Spleen (tissue), 11 donors: ENCODE measurements at regions not wholly inside any gene's neighbourhood (a gene's known extent, or its start where the extent isn't known, plus 50 kb on each side); places are given as distances from the start of the nearest gene placed in this dataset.

Experiments used
- DNase-seq: peaks from one replicate; pipeline ENCODE4 v3.0.0-alpha.2; 2020
- H3K27ac ChIP-seq, 8 donors: fragments of 200-600 bp; sonication (generic) in 7 of 8; 1 replicate in 4 of 8; 2 replicates in 4 of 8; pipeline versions ENCODE4 v1.5.0 to v1.8.0; 2016 to 2021; ENCODE audit warnings: inconsistent platforms in 4 of 8, mild to moderate bottlenecking in 4 of 8, moderate library complexity in 1 of 8
- H3K27me3 ChIP-seq, 7 donors: fragments of 200-600 bp; sonication (generic) in 6 of 7; replicated peaks in 1 of 7; 1 replicate in 4 of 7; 2 replicates in 3 of 7; pipeline versions ENCODE4 v1.5.0 to v1.8.0; 2016 to 2021; ENCODE audit warnings: inconsistent platforms in 3 of 7, mild to moderate bottlenecking in 1 of 7
- H3K36me3 ChIP-seq, 6 donors: fragments of 200-600 bp; sonication (generic) in 5 of 6; 1 replicate in 4 of 6; 2 replicates in 2 of 6; pipeline versions ENCODE4 v1.5.0 to v1.8.0; 2016 to 2021; ENCODE audit warnings: inconsistent platforms in 2 of 6
- H3K4me1 ChIP-seq, 6 donors: fragments of 200-600 bp; sonication (generic) in 5 of 6; 1 replicate in 3 of 6; 2 replicates in 3 of 6; pipeline versions ENCODE4 v1.5.0 to v1.8.0; 2016 to 2021; ENCODE audit warnings: inconsistent platforms in 3 of 6
- H3K4me3 ChIP-seq, 8 donors: fragments of 200-600 bp; sonication (generic) in 7 of 8; 1 replicate in 4 of 8; 2 replicates in 4 of 8; pipeline versions ENCODE4 v1.5.0 to v1.8.0; 2016 to 2021; ENCODE audit warnings: inconsistent platforms in 4 of 8, mild to moderate bottlenecking in 4 of 8, moderate library complexity in 2 of 8
- H3K9me3 ChIP-seq, 8 donors: fragments of 200-600 bp; sonication (generic) in 7 of 8; 1 replicate in 4 of 8; 2 replicates in 4 of 8; pipeline versions ENCODE4 v1.5.0 to v1.8.0; 2016 to 2021; ENCODE audit warnings: inconsistent platforms in 4 of 8
- CTCF ChIP-seq, 11 experiments: fragments of 200-600 bp in 7 of 11; fragments of 450-650 bp in 4 of 11; sonication (generic) in 4 of 11; IDR thresholded peaks in 8 of 11; conservative IDR thresholded peaks in 3 of 11; 1 replicate in 7 of 11; 2 replicates in 4 of 11; pipeline versions ENCODE4 v1.4.0 to v1.8.0; 2016 to 2021; ENCODE audit warnings: antibody characterized with exemption in 11 of 11, inconsistent platforms in 4 of 11, mild to moderate bottlenecking in 1 of 11
- POLR2A ChIP-seq, 3 donors: fragments of 450-650 bp; IDR thresholded peaks; one replicate each; pipeline ENCODE4 v1.5.1; 2017; ENCODE audit warnings: antibody characterized with exemption in 3 of 3, mild to moderate bottlenecking in 1 of 3
- POLR2AphosphoS5 ChIP-seq, 3 donors: sonication (generic); formaldehyde crosslinking; IDR thresholded peaks; one replicate each; pipeline ENCODE4 v1.5.1; 2017; ENCODE audit warnings: antibody characterized with exemption in 3 of 3
- WGBS, 5 donors: extraction: QIAGEN DNeasy Blood & Tissue Kit in 3 of 5; methylation state at CpG; one replicate each; pipeline versions ENCODE4 v1.1.5 to v1.1.7; 2013 to 2018; 5-methylcytosine and 5-hydroxymethylcytosine counted together
- intact Hi-C: fragments of 100-400 bp; cut with DNase I; formaldehyde crosslinking; loops from one replicate; pipeline ENCODE4 v1.15.0; 2023; ENCODE audit warnings: low total_unique reads
- donor health status: healthy with polysubstance abuse.
- donor health status: DM: no; HTN: no; CAD: no; lungs with moderate emphysema.
- donor health status: DM: no; HTN: no; CAD: no.
- donor health status: Bipolar disorder and iron deficiency.
- donor health status: healthy.
- donor health status: DM: no; HTN: no; CAD: no.
- donor health status: DM: yes; HTN: yes; CAD: no.

- DNase-seq, result no peak
- H3K27ac ChIP-seq, result no peak overlapping the region
- 65 to 92% (median 81%) methylated on average over 1 of the region's 1 CpG for WGBS, 5 donors
- intact Hi-C loops, result no loop called here
- H3K27me3 ChIP-seq, result no peaks in the 10 kb centered on the region
- H3K4me3 ChIP-seq, result no peak overlapping the region
- peaks cover 0 to 26% (median 5%) of the 10 kb centered on the region in 6 donors for H3K4me1 ChIP-seq
- no peaks in the 10 kb centered on the region for H3K9me3 ChIP-seq
- H3K36me3 ChIP-seq, result no peaks in the 10 kb centered on the region
- TF ChIP-seq POLR2AphosphoS5 (IDR thresholded peaks at IDR 0.05) (no peak), CTCF (IDR thresholded peaks at IDR 0.05 in 8 of 11, conservative IDR thresholded peaks at IDR 0.05 in 3 of 11) (no peak), POLR2A (IDR thresholded peaks at IDR 0.05) (no peak)
These were observed 468.3 kb upstream of the CBLB start for GRCh38 chr3:106337116-106337515.

- no peaks in the 10 kb centered on the region for H3K9me3 ChIP-seq
- 66 to 83% (median 74%) methylated on average over 5 of the region's 5 CpGs for WGBS, 5 donors
These were observed 469.9 kb upstream of the CBLB start for GRCh38 chr3:106338582-106339214.

GRCh38 chr3:106339551-106339950, 470.7 kb upstream of the CBLB start:
- no peaks in the 10 kb centered on the region for H3K9me3 ChIP-seq
- H3K36me3 ChIP-seq, result no peaks in the 10 kb centered on the region
- 75 to 88% (median 83%) methylated on average over 5 of the region's 5 CpGs for WGBS, 5 donors
- H3K4me1 ChIP-seq, result peaks cover 0 to 15% (median 0%) of the 10 kb centered on the region in 6 donors
- H3K4me3 ChIP-seq, result no peak overlapping the region
- no peak overlapping the region for H3K27ac ChIP-seq
- DNase-seq, result no peak
- no peak for TF ChIP-seq POLR2A (IDR thresholded peaks at IDR 0.05)
- no peak for TF ChIP-seq CTCF (IDR thresholded peaks at IDR 0.05 in 8 of 11, conservative IDR thresholded peaks at IDR 0.05 in 3 of 11)
- TF ChIP-seq POLR2AphosphoS5 (IDR thresholded peaks at IDR 0.05), result no peak
- H3K27me3 ChIP-seq, result no peaks in the 10 kb centered on the region
- intact Hi-C loops, result no loop called here

More at GRCh38 chr3:106338582-106339214, 469.9 kb upstream of the CBLB start:
- H3K27me3 ChIP-seq, result no peaks in the 10 kb centered on the region
- H3K27ac ChIP-seq, result peak overlapping the region in 1 of 8 donors; percentile 25
- DNase-seq, result no peak
- H3K36me3 ChIP-seq, result no peaks in the 10 kb centered on the region
- no peak for TF ChIP-seq POLR2A (IDR thresholded peaks at IDR 0.05)
- H3K4me3 ChIP-seq, result no peak overlapping the region
- intact Hi-C loops, result no loop called here
- H3K4me1 ChIP-seq, result peaks cover 0 to 24% (median 5%) of the 10 kb centered on the region in 6 donors

- intact Hi-C loops, result no loop called here
- Histone ChIP-seq H3K36me3 (no peaks in the 10 kb centered on the region), H3K27ac (no peak overlapping the region), H3K4me1 (peaks cover 0 to 12% (median 0%) of the 10 kb centered on the region in 6 donors), H3K4me3 (no peak overlapping the region), H3K9me3 (no peaks in the 10 kb centered on the region), H3K27me3 (no peaks in the 10 kb centered on the region)
- WGBS, 5 donors, result 80 to 91% (median 83%) methylated on average over 6 of the region's 6 CpGs
- no peak for DNase-seq
- no peak for TF ChIP-seq POLR2A (IDR thresholded peaks at IDR 0.05)
- TF ChIP-seq CTCF (IDR thresholded peaks at IDR 0.05 in 8 of 11, conservative IDR thresholded peaks at IDR 0.05 in 3 of 11), result no peak
- no peak for TF ChIP-seq POLR2AphosphoS5 (IDR thresholded peaks at IDR 0.05)
These were observed 472.3 kb upstream of the CBLB start for GRCh38 chr3:106341087-106341486.
